HEK293T (cell line): ENCODE measurements at regions not wholly inside any gene's neighbourhood (a gene's known extent, or its start where the extent isn't known, plus 50 kb on each side); places are given as distances from the start of the nearest gene placed in this dataset.

Experiments
- ARNT ChIP-seq: fragments of 450-650 bp; IDR thresholded peaks from 2 replicates; pipeline ENCODE4 v1.6.1; 2017; ENCODE audit warnings: mild to moderate bottlenecking
- BHLHE40 ChIP-seq: fragments of 450-650 bp; IDR thresholded peaks from 2 replicates; pipeline ENCODE4 v1.6.1; 2016; ENCODE audit warnings: mild to moderate bottlenecking, moderate library complexity, borderline replicate concordance
- ELF4 ChIP-seq: fragments of 450-650 bp; IDR thresholded peaks from 2 replicates; pipeline ENCODE4 v1.6.1; 2017; ENCODE audit warnings: antibody characterized with exemption
- FOXK2 ChIP-seq: fragments of 450-650 bp; IDR thresholded peaks from 2 replicates; pipeline ENCODE4 v1.6.1; 2016; ENCODE audit warnings: mild to moderate bottlenecking
- FOXM1 ChIP-seq: fragments of 450-650 bp; IDR thresholded peaks from 2 replicates; pipeline ENCODE4 v1.6.1; 2017; ENCODE audit warnings: mild to moderate bottlenecking, borderline replicate concordance
- HDGF ChIP-seq: fragments of 450-650 bp; IDR thresholded peaks from 2 replicates; pipeline ENCODE4 v1.6.1; 2017; ENCODE audit warnings: antibody characterized with exemption, borderline replicate concordance
- L3MBTL2 ChIP-seq: fragments of 450-650 bp; conservative IDR thresholded peaks from 2 replicates; pipeline ENCODE4 v1.6.1; 2016; ENCODE audit warnings: mild to moderate bottlenecking
- NFRKB ChIP-seq: fragments of 450-650 bp; IDR thresholded peaks from 2 replicates; pipeline ENCODE4 v1.6.1; 2016; ENCODE audit warnings: mild to moderate bottlenecking, moderate library complexity
- SP1 ChIP-seq: fragments of 450-650 bp; IDR thresholded peaks from 2 replicates; pipeline ENCODE4 v1.6.1; 2017
- TARDBP ChIP-seq: fragments of 450-650 bp; IDR thresholded peaks from 2 replicates; pipeline ENCODE4 v1.6.1; 2016
- ZNF384 ChIP-seq: fragments of 450-650 bp; IDR thresholded peaks from 2 replicates; pipeline ENCODE4 v1.6.1; 2016
- TF ChIP-seq, protein P1 (sequence below): fragments of 450-650 bp; IDR thresholded peaks from 2 replicates; pipeline ENCODE4 v1.6.1; 2016

- TF ChIP-seq, protein P1, sequence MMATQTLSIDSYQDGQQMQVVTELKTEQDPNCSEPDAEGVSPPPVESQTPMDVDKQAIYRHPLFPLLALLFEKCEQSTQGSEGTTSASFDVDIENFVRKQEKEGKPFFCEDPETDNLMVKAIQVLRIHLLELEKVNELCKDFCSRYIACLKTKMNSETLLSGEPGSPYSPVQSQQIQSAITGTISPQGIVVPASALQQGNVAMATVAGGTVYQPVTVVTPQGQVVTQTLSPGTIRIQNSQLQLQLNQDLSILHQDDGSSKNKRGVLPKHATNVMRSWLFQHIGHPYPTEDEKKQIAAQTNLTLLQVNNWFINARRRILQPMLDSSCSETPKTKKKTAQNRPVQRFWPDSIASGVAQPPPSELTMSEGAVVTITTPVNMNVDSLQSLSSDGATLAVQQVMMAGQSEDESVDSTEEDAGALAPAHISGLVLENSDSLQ, result no peak
- TF ChIP-seq ZNF384, result no peak
- TF ChIP-seq SP1, result no peak
- no peak for TF ChIP-seq ELF4
- TF ChIP-seq L3MBTL2, result no peak
- no peak for TF ChIP-seq TARDBP
- no peak for TF ChIP-seq BHLHE40
- no peak for TF ChIP-seq ARNT
- no peak for TF ChIP-seq NFRKB
- no peak for TF ChIP-seq FOXM1
- TF ChIP-seq FOXK2, result no peak
- TF ChIP-seq HDGF, result no peak
These were observed 108.6 kb upstream of the USP24 start for GRCh38 chr1:55323760-55324159.
